GM10266 (cell line): ENCODE measurements at regions not wholly inside any gene's neighbourhood (a gene's known extent, or its start where the extent isn't known, plus 50 kb on each side); places are given as distances from the start of the nearest gene placed in this dataset.

ENCODE experiments used
- DNase-seq: peaks from one replicate; pipeline ENCODE4 v3.0.0; 2012; ENCODE audit errors: extremely low spot score
- CTCF ChIP-seq: IDR thresholded peaks from 2 replicates; pipeline ENCODE4 v1.5.1; 2012; ENCODE audit warnings: mild to moderate bottlenecking, low read depth; ENCODE audit not compliant: control insufficient read depth, insufficient read depth; ENCODE audit errors: missing control alignments

DNA sequence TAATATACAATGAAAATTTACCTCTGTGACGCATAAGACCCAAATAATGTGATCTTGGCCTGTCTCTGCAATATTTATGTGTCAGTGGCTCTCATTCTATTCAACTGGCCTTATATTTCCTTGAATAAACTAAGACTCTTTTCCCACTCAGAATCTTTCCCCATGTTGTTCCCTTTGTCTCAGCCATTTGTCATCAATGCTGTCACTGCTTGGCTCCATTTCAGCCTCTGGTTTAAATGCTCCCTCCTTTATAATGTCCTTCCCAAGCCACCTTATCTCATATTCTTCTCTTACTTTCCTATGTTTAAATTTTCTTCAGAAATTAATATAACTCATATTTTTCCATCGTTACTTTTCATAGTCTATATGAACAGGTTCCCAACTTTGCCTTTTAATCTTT, 158.3 kb upstream of the DTNA start:
- DNase-seq, result no peak
- TF ChIP-seq CTCF, result no peak

- DNase-seq, result no peak
- TF ChIP-seq CTCF, result no peak
Observed at GRCh38 chr18:34562252-34562870, 147.7 kb upstream of the DTNA start.

GRCh38 chr18:34567857-34568256, 142.2 kb upstream of the DTNA start:
- DNase-seq, result no peak
- no peak for TF ChIP-seq CTCF

DNA sequence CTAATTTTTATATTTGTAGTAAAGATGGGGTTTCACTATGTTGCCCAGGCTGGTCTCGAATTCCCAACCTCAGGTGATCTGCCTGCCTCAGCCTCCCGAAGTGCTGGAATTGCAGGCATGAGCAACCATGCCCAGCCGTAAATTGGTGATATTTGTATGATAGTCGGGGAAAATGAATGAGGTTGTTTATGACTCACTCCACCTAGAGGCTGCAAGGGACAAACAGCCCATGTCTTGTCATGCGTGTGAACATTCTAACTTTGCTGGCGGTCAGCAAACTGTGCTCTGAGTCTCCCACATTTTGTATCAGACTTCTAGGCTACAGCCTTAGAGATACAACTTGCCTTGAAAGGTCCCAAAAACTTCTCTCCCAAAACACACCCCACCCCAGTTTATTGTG, 133.5 kb upstream of the DTNA start:
- no peak for TF ChIP-seq CTCF
- no peak for DNase-seq

DNA sequence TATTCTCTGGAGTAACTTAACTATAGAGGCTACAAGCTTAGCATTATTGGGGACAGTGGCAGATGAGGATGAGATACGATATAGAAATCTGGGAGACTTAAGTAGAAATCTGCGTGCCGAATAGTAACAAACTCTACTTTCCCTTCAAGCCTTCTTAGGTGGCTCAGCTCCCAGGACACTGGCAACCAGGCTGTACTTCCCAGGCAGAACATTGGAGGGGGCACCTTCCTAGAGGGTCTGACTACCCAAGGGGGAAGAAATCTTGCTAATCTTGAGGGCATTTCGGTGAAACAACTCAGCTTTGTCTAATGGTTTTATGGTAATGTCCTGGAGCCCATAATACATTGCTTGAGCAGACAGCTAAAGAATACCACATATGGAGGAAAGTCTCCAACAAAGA, 126.2 kb upstream of the DTNA start:
- DNase-seq, result no peak
- no peak for TF ChIP-seq CTCF

- DNase-seq, result no peak
- TF ChIP-seq CTCF, result no peak
Observed at GRCh38 chr18:34590503-34590902, 119.6 kb upstream of the DTNA start.

- no peak for DNase-seq
- TF ChIP-seq CTCF, result no peak
Observed at GRCh38 chr18:34591920-34592444, 118.1 kb upstream of the DTNA start.
